ENCODE measurements at regions not wholly inside any gene's neighbourhood (a gene's known extent, or its start where the extent isn't known, plus 50 kb on each side); places are given as distances from the start of the nearest gene placed in this dataset.

DNA sequence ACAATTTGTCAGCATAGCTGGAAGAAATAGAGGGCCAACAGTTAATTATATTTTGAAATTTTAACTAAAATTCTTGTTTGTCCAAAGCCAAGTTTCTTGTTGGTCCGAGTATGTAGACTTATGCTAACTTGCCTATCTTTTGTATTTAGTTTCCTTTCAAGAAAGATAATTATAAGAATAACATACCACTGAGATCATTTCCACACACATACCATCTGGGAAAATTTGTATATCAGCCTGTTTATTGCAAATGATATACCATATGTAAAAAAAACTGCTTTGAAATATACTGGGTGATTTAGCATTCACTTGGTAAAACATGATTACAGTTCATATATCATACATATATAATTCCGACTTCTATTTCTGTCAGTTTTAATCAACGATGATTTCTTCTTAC is 84.7 kb upstream of the ANKRD50 start:
- H4K20me1 ChIP-seq (ENCODE audit: control insufficient read depth, extremely low read depth, insufficient read depth, low read length): no peaks in the 10 kb centered on the region
- H3K4me1 ChIP-seq (ENCODE audit: control insufficient read depth, extremely low read depth, insufficient read depth, low read length): no peaks in the 10 kb centered on the region
- no peaks in the 10 kb centered on the region for H3K27me3 ChIP-seq (ENCODE audit: control insufficient read depth, insufficient read depth, low read length)
- TF ChIP-seq, protein P1, sequence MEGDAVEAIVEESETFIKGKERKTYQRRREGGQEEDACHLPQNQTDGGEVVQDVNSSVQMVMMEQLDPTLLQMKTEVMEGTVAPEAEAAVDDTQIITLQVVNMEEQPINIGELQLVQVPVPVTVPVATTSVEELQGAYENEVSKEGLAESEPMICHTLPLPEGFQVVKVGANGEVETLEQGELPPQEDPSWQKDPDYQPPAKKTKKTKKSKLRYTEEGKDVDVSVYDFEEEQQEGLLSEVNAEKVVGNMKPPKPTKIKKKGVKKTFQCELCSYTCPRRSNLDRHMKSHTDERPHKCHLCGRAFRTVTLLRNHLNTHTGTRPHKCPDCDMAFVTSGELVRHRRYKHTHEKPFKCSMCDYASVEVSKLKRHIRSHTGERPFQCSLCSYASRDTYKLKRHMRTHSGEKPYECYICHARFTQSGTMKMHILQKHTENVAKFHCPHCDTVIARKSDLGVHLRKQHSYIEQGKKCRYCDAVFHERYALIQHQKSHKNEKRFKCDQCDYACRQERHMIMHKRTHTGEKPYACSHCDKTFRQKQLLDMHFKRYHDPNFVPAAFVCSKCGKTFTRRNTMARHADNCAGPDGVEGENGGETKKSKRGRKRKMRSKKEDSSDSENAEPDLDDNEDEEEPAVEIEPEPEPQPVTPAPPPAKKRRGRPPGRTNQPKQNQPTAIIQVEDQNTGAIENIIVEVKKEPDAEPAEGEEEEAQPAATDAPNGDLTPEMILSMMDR (conservative IDR thresholded peaks at IDR 0.05 in 1 of 2, IDR thresholded peaks at IDR 0.05 in 1 of 2; ENCODE audit: low read depth in 1 of 2, low read length in 2 of 2): no peak
- TF ChIP-seq EZH2 (IDR thresholded peaks at IDR 0.05; ENCODE audit: low read length, missing control alignments): no peak
- H3K9me3 ChIP-seq (ENCODE audit: control insufficient read depth, insufficient read depth, low read depth, low read length): no peaks in the 10 kb centered on the region
- no peak overlapping the region for H2AFZ ChIP-seq (ENCODE audit: low read length)
- no peak for DNase-seq (ENCODE audit: low read depth in 2 of 2)
- H3K4me3 ChIP-seq (replicated peaks in 1 of 4; ENCODE audit: control extremely low read depth in 1 of 4, insufficient read depth in 1 of 4, low read depth in 3 of 4, low read length in 4 of 4): no peak overlapping the region
- no peaks in the 10 kb centered on the region for H3K79me2 ChIP-seq (ENCODE audit: control insufficient read depth, insufficient read depth, low read length)
- no peaks in the 10 kb centered on the region for H3K36me3 ChIP-seq (ENCODE audit: control insufficient read depth, insufficient read depth, low read length)
- H3K4me2 ChIP-seq (ENCODE audit: extremely low read depth, insufficient read depth, low read length): no peak overlapping the region
- H3K9ac ChIP-seq (ENCODE audit: insufficient read depth, low read length): no peak overlapping the region
- no peak overlapping the region for H3K27ac ChIP-seq (ENCODE audit: insufficient read depth, low read length)

DNA sequence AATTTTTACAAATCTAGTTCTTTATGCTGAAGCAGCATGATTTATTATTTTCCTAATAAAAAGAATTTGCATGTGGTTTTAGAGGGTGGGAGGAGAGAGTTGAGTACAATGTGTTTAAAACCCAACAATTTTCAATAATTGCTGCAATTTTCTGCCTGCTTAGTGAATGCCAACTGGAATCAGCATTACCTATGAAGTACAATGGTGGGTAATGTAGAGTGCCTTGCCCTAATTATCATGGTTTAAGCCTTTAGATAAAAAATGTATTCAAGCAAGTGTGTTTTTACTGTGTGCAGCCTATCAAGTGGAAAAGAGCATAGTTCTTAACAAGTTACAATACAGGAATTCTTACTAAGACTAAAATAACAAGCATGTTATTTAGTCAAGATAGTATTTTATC is 77.9 kb upstream of the ANKRD50 start:
- H3K9me3 ChIP-seq (ENCODE audit: control insufficient read depth, insufficient read depth, low read depth, low read length): no peaks in the 10 kb centered on the region
- no peak overlapping the region for H2AFZ ChIP-seq (ENCODE audit: low read length)
- no peak overlapping the region for H3K9ac ChIP-seq (ENCODE audit: insufficient read depth, low read length)
- DNase-seq (ENCODE audit: low read depth in 2 of 2): no peak
- H3K79me2 ChIP-seq (ENCODE audit: control insufficient read depth, insufficient read depth, low read length): no peaks in the 10 kb centered on the region
- TF ChIP-seq EZH2 (IDR thresholded peaks at IDR 0.05; ENCODE audit: low read length, missing control alignments): no peak
- TF ChIP-seq, protein P1 (conservative IDR thresholded peaks at IDR 0.05 in 1 of 2, IDR thresholded peaks at IDR 0.05 in 1 of 2; ENCODE audit: low read depth in 1 of 2, low read length in 2 of 2): no peak
- no peaks in the 10 kb centered on the region for H3K4me1 ChIP-seq (ENCODE audit: control insufficient read depth, extremely low read depth, insufficient read depth, low read length)
- H3K27me3 ChIP-seq (ENCODE audit: control insufficient read depth, insufficient read depth, low read length): no peaks in the 10 kb centered on the region
- no peak overlapping the region for H3K4me2 ChIP-seq (ENCODE audit: extremely low read depth, insufficient read depth, low read length)
- H3K36me3 ChIP-seq (ENCODE audit: control insufficient read depth, insufficient read depth, low read length): no peaks in the 10 kb centered on the region
- H3K27ac ChIP-seq (ENCODE audit: insufficient read depth, low read length): no peak overlapping the region
- H4K20me1 ChIP-seq (ENCODE audit: control insufficient read depth, extremely low read depth, insufficient read depth, low read length): no peaks in the 10 kb centered on the region
- H3K4me3 ChIP-seq (replicated peaks in 1 of 4; ENCODE audit: control extremely low read depth in 1 of 4, insufficient read depth in 1 of 4, low read depth in 3 of 4, low read length in 4 of 4): no peak overlapping the region

DNA sequence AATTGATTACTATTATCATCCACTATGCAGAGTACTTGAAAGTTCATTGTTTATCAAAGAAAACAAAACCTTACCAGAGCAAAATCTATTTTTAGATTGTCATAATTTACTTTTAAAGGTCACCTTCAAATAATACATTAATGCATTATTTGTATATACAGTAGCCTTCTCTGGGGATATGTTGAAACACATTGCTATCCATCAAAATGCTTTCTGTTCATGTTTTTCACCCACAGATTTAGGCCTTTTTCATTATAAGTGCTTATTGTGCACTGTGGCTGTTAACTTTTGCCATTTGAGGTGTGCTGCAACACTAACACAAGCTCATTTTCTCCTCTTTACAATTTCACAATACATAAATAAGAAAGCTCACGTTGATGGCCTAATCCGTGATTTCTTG is 74.1 kb upstream of the ANKRD50 start:
- no peak overlapping the region for H3K4me3 ChIP-seq (replicated peaks in 1 of 4; ENCODE audit: control extremely low read depth in 1 of 4, insufficient read depth in 1 of 4, low read depth in 3 of 4, low read length in 4 of 4)
- TF ChIP-seq, protein P1 (conservative IDR thresholded peaks at IDR 0.05 in 1 of 2, IDR thresholded peaks at IDR 0.05 in 1 of 2; ENCODE audit: low read depth in 1 of 2, low read length in 2 of 2): no peak
- TF ChIP-seq EZH2 (IDR thresholded peaks at IDR 0.05; ENCODE audit: low read length, missing control alignments): no peak
- no peaks in the 10 kb centered on the region for H3K27me3 ChIP-seq (ENCODE audit: control insufficient read depth, insufficient read depth, low read length)
- H3K4me1 ChIP-seq (ENCODE audit: control insufficient read depth, extremely low read depth, insufficient read depth, low read length): no peaks in the 10 kb centered on the region
- H3K9ac ChIP-seq (ENCODE audit: insufficient read depth, low read length): no peak overlapping the region
- H4K20me1 ChIP-seq (ENCODE audit: control insufficient read depth, extremely low read depth, insufficient read depth, low read length): no peaks in the 10 kb centered on the region
- no peaks in the 10 kb centered on the region for H3K9me3 ChIP-seq (ENCODE audit: control insufficient read depth, insufficient read depth, low read depth, low read length)
- H3K4me2 ChIP-seq (ENCODE audit: extremely low read depth, insufficient read depth, low read length): no peak overlapping the region
- H2AFZ ChIP-seq (ENCODE audit: low read length): no peak overlapping the region
- H3K79me2 ChIP-seq (ENCODE audit: control insufficient read depth, insufficient read depth, low read length): no peaks in the 10 kb centered on the region
- H3K36me3 ChIP-seq (ENCODE audit: control insufficient read depth, insufficient read depth, low read length): no peaks in the 10 kb centered on the region
- DNase-seq (ENCODE audit: low read depth in 2 of 2): no peak
- H3K27ac ChIP-seq (ENCODE audit: insufficient read depth, low read length): no peak overlapping the region

Measured in fibroblast of lung (primary cell).